Parathyroid adenoma (tissue), 2 donors: ENCODE measurements at regions not wholly inside any gene's neighbourhood (a gene's known extent, or its start where the extent isn't known, plus 50 kb on each side); places are given as distances from the start of the nearest gene placed in this dataset.

Experiments
- H2AFZ ChIP-seq: fragments of 300-600 bp; sonication (generic); one replicate; pipeline ENCODE4 v1.7.0; 2017; ENCODE audit warnings: antibody characterized with exemption, mild to moderate bottlenecking
- H3K27ac ChIP-seq: fragments of 300-600 bp; sonication (generic); one replicate; pipeline ENCODE4 v1.7.0; 2017
- H3K27me3 ChIP-seq: fragments of 300-600 bp; sonication (generic); one replicate; pipeline ENCODE4 v1.7.0; 2017; ENCODE audit warnings: low read length; ENCODE audit not compliant: control insufficient read depth, insufficient read depth
- H3K36me3 ChIP-seq: fragments of 300-600 bp; sonication (generic); one replicate; pipeline ENCODE4 v1.7.0; 2017; ENCODE audit warnings: low read length; ENCODE audit not compliant: control insufficient read depth, insufficient read depth
- H3K4me1 ChIP-seq: fragments of 300-600 bp; sonication (generic); one replicate; pipeline ENCODE4 v1.7.0; 2017; ENCODE audit warnings: control low read depth
- H3K4me2 ChIP-seq: fragments of 300-600 bp; sonication (generic); one replicate; pipeline ENCODE4 v1.7.0; 2017; ENCODE audit warnings: low read length
- H3K4me3 ChIP-seq: fragments of 300-600 bp; sonication (generic); one replicate; pipeline ENCODE4 v1.7.0; 2017; ENCODE audit warnings: low read depth, low read length
- H3K79me2 ChIP-seq: fragments of 300-600 bp; sonication (generic); one replicate; pipeline ENCODE4 v1.7.0; 2017; ENCODE audit warnings: control low read depth
- H3K9ac ChIP-seq: fragments of 300-600 bp; sonication (generic); one replicate; pipeline ENCODE4 v1.7.0; 2017; ENCODE audit warnings: mild to moderate bottlenecking
- H3K9me3 ChIP-seq: fragments of 300-600 bp; sonication (generic); one replicate; pipeline ENCODE4 v1.7.0; 2017; ENCODE audit warnings: low read length; ENCODE audit not compliant: control insufficient read depth
- CTCF ChIP-seq: fragments of 300-600 bp; sonication (generic); IDR thresholded peaks from one replicate; pipeline ENCODE4 v1.7.0; 2017; ENCODE audit warnings: antibody characterized with exemption, mild to moderate bottlenecking
- donor health status: primary hyperparathyroidism.

- Histone ChIP-seq H3K79me2 (no peaks in the 10 kb centered on the region), H3K36me3 (peaks cover 2% of the 10 kb centered on the region), H3K4me1 (no peaks in the 10 kb centered on the region), H3K4me2 (no peak overlapping the region), H3K9me3 (no peaks in the 10 kb centered on the region), H2AFZ (no peak overlapping the region), H3K27ac (no peak overlapping the region), H3K4me3 (no peak overlapping the region), H3K27me3 (no peaks in the 10 kb centered on the region), H3K9ac (no peak overlapping the region)
- no peak for TF ChIP-seq CTCF
These were observed 182.6 kb downstream of the CAAP1 start for GRCh38 chr9:26710008-26710407.

GRCh38 chr9:26706223-26706622 is 186.4 kb downstream of the CAAP1 start:
- no peak overlapping the region for H3K4me2 ChIP-seq
- no peaks in the 10 kb centered on the region for H3K79me2 ChIP-seq
- no peaks in the 10 kb centered on the region for H3K36me3 ChIP-seq
- TF ChIP-seq CTCF, result no peak
- no peak overlapping the region for H3K9ac ChIP-seq
- no peaks in the 10 kb centered on the region for H3K27me3 ChIP-seq
- no peak overlapping the region for H3K4me3 ChIP-seq
- no peaks in the 10 kb centered on the region for H3K9me3 ChIP-seq
- H3K27ac ChIP-seq, result no peak overlapping the region
- H3K4me1 ChIP-seq, result no peaks in the 10 kb centered on the region
- no peak overlapping the region for H2AFZ ChIP-seq

- no peak for TF ChIP-seq CTCF
- Histone ChIP-seq H3K4me1 (no peaks in the 10 kb centered on the region), H3K9ac (no peak overlapping the region), H3K4me3 (no peak overlapping the region), H3K27me3 (no peaks in the 10 kb centered on the region), H3K9me3 (no peaks in the 10 kb centered on the region), H2AFZ (no peak overlapping the region), H3K36me3 (no peaks in the 10 kb centered on the region), H3K79me2 (no peaks in the 10 kb centered on the region), H3K4me2 (no peak overlapping the region), H3K27ac (no peak overlapping the region)
These were observed 197.3 kb downstream of the CAAP1 start for GRCh38 chr9:26695298-26695622.

- H3K4me2 ChIP-seq, result no peak overlapping the region
- TF ChIP-seq CTCF, result no peak
- H3K9ac ChIP-seq, result no peak overlapping the region
- H3K27me3 ChIP-seq, result no peaks in the 10 kb centered on the region
- no peak overlapping the region for H2AFZ ChIP-seq
- H3K27ac ChIP-seq, result no peak overlapping the region
- no peaks in the 10 kb centered on the region for H3K79me2 ChIP-seq
- no peak overlapping the region for H3K4me3 ChIP-seq
- no peaks in the 10 kb centered on the region for H3K9me3 ChIP-seq
- no peaks in the 10 kb centered on the region for H3K36me3 ChIP-seq
- H3K4me1 ChIP-seq, result no peaks in the 10 kb centered on the region
These were observed 198.0 kb downstream of the CAAP1 start for GRCh38 chr9:26694381-26695297.

- Histone ChIP-seq H2AFZ (no peak overlapping the region), H3K4me3 (no peak overlapping the region), H3K27ac (no peak overlapping the region), H3K4me1 (no peaks in the 10 kb centered on the region), H3K79me2 (no peaks in the 10 kb centered on the region), H3K27me3 (no peaks in the 10 kb centered on the region), H3K36me3 (no peaks in the 10 kb centered on the region), H3K4me2 (no peak overlapping the region), H3K9ac (no peak overlapping the region), H3K9me3 (no peaks in the 10 kb centered on the region)
- TF ChIP-seq CTCF, result no peak
These were observed 203.6 kb downstream of the CAAP1 start for GRCh38 chr9:26689041-26689440.
